DOHH2 (cell line): ENCODE measurements at regions not wholly inside any gene's neighbourhood (a gene's known extent, or its start where the extent isn't known, plus 50 kb on each side); places are given as distances from the start of the nearest gene placed in this dataset.

Experiments used
- EZH2phosphoT487 ChIP-seq: fragments of 200-600 bp; sonication (generic); IDR thresholded peaks from 2 replicates; pipeline ENCODE4 v1.6.1; 2017; ENCODE audit warnings: borderline replicate concordance, mild to moderate bottlenecking, antibody characterized with exemption, low read length, moderate library complexity, mixed read lengths
- TF ChIP-seq, protein P1 (sequence below): fragments of 200-600 bp; sonication (generic); IDR thresholded peaks from one replicate; pipeline ENCODE4 v1.5.1; 2014; ENCODE audit warnings: antibody characterized with exemption, mild to moderate bottlenecking, low read depth, low read length; ENCODE audit not compliant: poor library complexity, severe bottlenecking

DNA sequence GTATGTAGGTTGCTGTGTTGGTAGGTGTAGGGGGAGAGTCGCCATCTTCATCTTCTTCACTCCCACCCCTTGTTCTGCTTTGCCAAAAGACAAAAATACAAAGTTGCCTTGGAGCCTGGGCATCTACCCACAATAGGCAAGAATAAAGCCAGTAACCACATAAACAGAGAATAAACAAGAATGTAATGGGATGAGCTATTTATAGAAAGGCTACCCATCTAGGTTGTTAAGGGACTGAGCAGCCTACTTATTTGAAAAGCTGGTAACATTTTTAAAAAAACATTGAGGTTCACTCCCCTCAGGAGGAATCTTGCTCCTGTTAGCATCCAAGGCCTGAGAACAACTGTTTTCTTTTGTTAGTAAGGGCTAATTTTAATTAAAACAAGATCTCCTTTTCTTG lies 301.4 kb upstream of the STXBP5 start:
- TF ChIP-seq, protein P1, sequence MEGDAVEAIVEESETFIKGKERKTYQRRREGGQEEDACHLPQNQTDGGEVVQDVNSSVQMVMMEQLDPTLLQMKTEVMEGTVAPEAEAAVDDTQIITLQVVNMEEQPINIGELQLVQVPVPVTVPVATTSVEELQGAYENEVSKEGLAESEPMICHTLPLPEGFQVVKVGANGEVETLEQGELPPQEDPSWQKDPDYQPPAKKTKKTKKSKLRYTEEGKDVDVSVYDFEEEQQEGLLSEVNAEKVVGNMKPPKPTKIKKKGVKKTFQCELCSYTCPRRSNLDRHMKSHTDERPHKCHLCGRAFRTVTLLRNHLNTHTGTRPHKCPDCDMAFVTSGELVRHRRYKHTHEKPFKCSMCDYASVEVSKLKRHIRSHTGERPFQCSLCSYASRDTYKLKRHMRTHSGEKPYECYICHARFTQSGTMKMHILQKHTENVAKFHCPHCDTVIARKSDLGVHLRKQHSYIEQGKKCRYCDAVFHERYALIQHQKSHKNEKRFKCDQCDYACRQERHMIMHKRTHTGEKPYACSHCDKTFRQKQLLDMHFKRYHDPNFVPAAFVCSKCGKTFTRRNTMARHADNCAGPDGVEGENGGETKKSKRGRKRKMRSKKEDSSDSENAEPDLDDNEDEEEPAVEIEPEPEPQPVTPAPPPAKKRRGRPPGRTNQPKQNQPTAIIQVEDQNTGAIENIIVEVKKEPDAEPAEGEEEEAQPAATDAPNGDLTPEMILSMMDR, result no peak
- TF ChIP-seq EZH2phosphoT487, result no peak
